SK-N-SH (cell line): ENCODE measurements at regions not wholly inside any gene's neighbourhood (a gene's known extent, or its start where the extent isn't known, plus 50 kb on each side); places are given as distances from the start of the nearest gene placed in this dataset.

Experiments used
- CTCF ChIA-PET: fragments of 300-600, 350-600 bp; formaldehyde crosslinking; extraction: SDS; loops from one replicate; lab custom pipeline; 2021; lab: Yijun Ruan, JAX
- POLR2A ChIA-PET: fragments of 350-600 bp; sonication (Branson Sonifier 250); formaldehyde crosslinking; extraction: SDS; loops from one replicate; lab custom pipeline; 2020; ENCODE audit warnings: antibody characterized with exemption, inconsistent platforms; lab: Yijun Ruan, JAX
- DNase-seq: peaks from one replicate; pipeline ENCODE4 v3.0.0; 2012
- H2AFZ ChIP-seq: fragments of 200-600 bp; sonication (generic); 2 replicates; pipeline ENCODE4 v1.8.1; 2016; ENCODE audit warnings: antibody characterized with exemption, mild to moderate bottlenecking, low read depth
- H3F3A ChIP-seq: fragments of 200-600 bp; sonication (generic); replicated peaks from 2 replicates; pipeline ENCODE3; 2016; ENCODE audit warnings: antibody characterized with exemption, mild to moderate bottlenecking; ENCODE audit not compliant: insufficient read depth
- H3K27ac ChIP-seq, 2 experiments: fragments of 200-500 bp in 1 of 2; fragments of 200-600 bp in 1 of 2; sonication (Bioruptor generic) in 1 of 2; sonication (generic), shearing (Covaris generic) in 1 of 2; 2 replicates each; pipeline versions ENCODE4 v1.5.1 to v1.6.1; 2014 to 2016; ENCODE audit warnings: low read depth in 2 of 2, inconsistent platforms in 1 of 2, low read length in 1 of 2, mild to moderate bottlenecking in 1 of 2, mixed read lengths in 1 of 2
- H3K27me3 ChIP-seq: fragments of 200-600 bp; sonication (generic), shearing (Covaris generic); 2 replicates; pipeline ENCODE4 v1.6.1; 2016; ENCODE audit warnings: mixed run types; ENCODE audit not compliant: insufficient read depth
- H3K36me3 ChIP-seq, 2 experiments: fragments of 200-500 bp in 1 of 2; fragments of 200-600 bp in 1 of 2; sonication (Bioruptor generic) in 1 of 2; sonication (generic) in 1 of 2; replicated peaks in 1 of 2; 2 replicates each; pipeline versions ENCODE3 to v1.5.1; 2014 to 2016; ENCODE audit warnings: low read length in 1 of 2, mild to moderate bottlenecking in 1 of 2; ENCODE audit not compliant: insufficient read depth in 2 of 2, control insufficient read depth in 1 of 2
- H3K4me1 ChIP-seq, 2 experiments: fragments of 200-500 bp in 1 of 2; fragments of 200-600 bp in 1 of 2; sonication (Bioruptor generic) in 1 of 2; sonication (generic), shearing (Covaris generic) in 1 of 2; 2 replicates each; pipeline versions ENCODE4 v1.5.1 to v1.6.1; 2014 to 2016; ENCODE audit warnings: low read depth in 1 of 2, low read length in 1 of 2, mixed run types in 1 of 2; ENCODE audit not compliant: insufficient read depth in 2 of 2, control insufficient read depth in 1 of 2
- H3K4me2 ChIP-seq: fragments of 200-600 bp; sonication (generic), shearing (Covaris generic); 2 replicates; pipeline ENCODE4 v1.6.1; 2017; ENCODE audit warnings: mixed run types
- H3K4me3 ChIP-seq, 2 experiments: fragments of 200-500 bp in 1 of 2; fragments of 200-600 bp in 1 of 2; sonication (Bioruptor generic) in 1 of 2; sonication (generic), shearing (Covaris generic) in 1 of 2; 2 replicates each; pipeline versions ENCODE4 v1.5.1 to v1.8.1; 2014 to 2016; ENCODE audit warnings: low read depth in 2 of 2, inconsistent platforms in 1 of 2, low read length in 1 of 2, mild to moderate bottlenecking in 1 of 2, mixed read lengths in 1 of 2, moderate library complexity in 1 of 2
- H3K79me2 ChIP-seq: fragments of 200-600 bp; sonication (generic); 2 replicates; pipeline ENCODE4 v1.8.1; 2017; ENCODE audit warnings: mild to moderate bottlenecking; ENCODE audit not compliant: insufficient read depth
- H3K9ac ChIP-seq: fragments of 200-600 bp; sonication (generic); 2 replicates; pipeline ENCODE4 v1.6.1; 2017; ENCODE audit warnings: mixed run types
- H3K9me2 ChIP-seq: fragments of 200-600 bp; sonication (generic); 2 replicates; pipeline ENCODE4 v1.6.1; 2017; ENCODE audit warnings: mixed run types
- H3K9me3 ChIP-seq: fragments of 200-600 bp; sonication (generic); 2 replicates; pipeline ENCODE4 v1.6.1; 2017; ENCODE audit warnings: mixed run types, mild to moderate bottlenecking, moderate library complexity
- H4K20me1 ChIP-seq: fragments of 200-600 bp; sonication (generic); 2 replicates; pipeline ENCODE4 v1.6.1; 2017; ENCODE audit warnings: mild to moderate bottlenecking, mixed run types; ENCODE audit not compliant: insufficient read depth
- CHD2 ChIP-seq: fragments of 150-350 bp; IDR thresholded peaks from 2 replicates; pipeline ENCODE4 v1.6.1; 2018; ENCODE audit warnings: low read length; ENCODE audit not compliant: partially characterized antibody
- CTCF ChIP-seq: fragments of 200-600 bp; sonication (generic); IDR thresholded peaks from 2 replicates; pipeline ENCODE4 v1.6.1; 2017; ENCODE audit warnings: antibody characterized with exemption, mild to moderate bottlenecking, moderate library complexity
- EP300 ChIP-seq, 2 experiments: IDR thresholded peaks; 2 replicates each; pipeline versions ENCODE4 v1.4.0 to v1.6.1; 2012; ENCODE audit warnings: borderline replicate concordance in 1 of 2, low read depth in 1 of 2, low read length in 1 of 2
- EZH2phosphoT487 ChIP-seq: fragments of 200-600 bp; sonication (generic); IDR thresholded peaks from 2 replicates; pipeline ENCODE4 v1.6.1; 2017; ENCODE audit warnings: low read depth, mixed run types, mild to moderate bottlenecking, antibody characterized with exemption, moderate library complexity, borderline replicate concordance
- FOXJ3 ChIP-seq: sonication (generic); formaldehyde crosslinking; IDR thresholded peaks from 2 replicates; pipeline ENCODE4 v1.5.1; 2020; ENCODE audit warnings: mild to moderate bottlenecking, missing genetic modification reagents
- GATA2 ChIP-seq: sonication (generic); formaldehyde crosslinking; IDR thresholded peaks from 2 replicates; pipeline ENCODE4 v1.5.0; 2020; ENCODE audit warnings: mild to moderate bottlenecking, missing genetic modification reagents
- IRF3 ChIP-seq: fragments of 150-350 bp; IDR thresholded peaks from 2 replicates; pipeline ENCODE4 v1.6.1; 2016; ENCODE audit warnings: mild to moderate bottlenecking, low read depth, low read length
- MXI1 ChIP-seq: IDR thresholded peaks from 2 replicates; pipeline ENCODE4 v1.6.1; 2012; ENCODE audit warnings: mild to moderate bottlenecking, low read depth, low read length, improper control_type of control experiment
- NFIC ChIP-seq: IDR thresholded peaks from 2 replicates; pipeline ENCODE4 v1.4.0; 2012; ENCODE audit warnings: borderline replicate concordance
- NRF1 ChIP-seq: IDR thresholded peaks from 2 replicates; pipeline ENCODE4 v1.6.1; 2012; ENCODE audit warnings: low read depth, mild to moderate bottlenecking, low read length
- PBX3 ChIP-seq: IDR thresholded peaks from 2 replicates; pipeline ENCODE4; 2012
- RCOR1 ChIP-seq: fragments of 150-350 bp; IDR thresholded peaks from 2 replicates; pipeline ENCODE4 v1.6.1; 2017; ENCODE audit warnings: antibody characterized with exemption, low read length
- REST ChIP-seq: IDR thresholded peaks from 2 replicates; pipeline ENCODE4 v1.6.1; 2012; ENCODE audit warnings: mild to moderate bottlenecking, low read depth, low read length, moderate library complexity
- SMC3 ChIP-seq: IDR thresholded peaks from 2 replicates; pipeline ENCODE4 v1.6.1; 2012; ENCODE audit warnings: low read depth, low read length, improper control_type of control experiment
- TAF1 ChIP-seq: IDR thresholded peaks from 2 replicates; pipeline ENCODE4 v1.6.1; 2012; ENCODE audit warnings: low read depth, mild to moderate bottlenecking, low read length, moderate library complexity, borderline replicate concordance
- USF2 ChIP-seq: fragments of 150-350 bp; IDR thresholded peaks from 2 replicates; pipeline ENCODE4 v1.6.1; 2017; ENCODE audit warnings: antibody characterized with exemption, low read length, low read depth, borderline replicate concordance

GRCh38 chr15:48052946-48053345 is 67.8 kb upstream of the SLC24A5 start (continued):
- TF ChIP-seq RCOR1 (no peak), IRF3 (no peak)

GRCh38 chr15:48058371-48058770 is 62.4 kb upstream of the SLC24A5 start:
- H4K20me1 ChIP-seq: no peaks in the 10 kb centered on the region
- H3K27me3 ChIP-seq: no peaks in the 10 kb centered on the region
- TF ChIP-seq USF2 (no peak), PBX3 (no peak), CTCF (no peak), IRF3 (no peak), NFIC (no peak), SMC3 (no peak), GATA2 (CRISPR knock-in tag) (no peak), EZH2phosphoT487 (no peak), EP300 (IDR thresholded peaks at IDR 0.05; ENCODE audit: borderline replicate concordance in 1 of 2, low read depth in 1 of 2, low read length in 1 of 2) (no peak), REST (no peak), FOXJ3 (CRISPR knock-in tag) (no peak), MXI1 (no peak), NRF1 (no peak), TAF1 (no peak), CHD2 (no peak)
- no peak overlapping the region for H3K4me3 ChIP-seq
- no peaks in the 10 kb centered on the region for H3K36me3 ChIP-seq
- H3K9ac ChIP-seq: no peak overlapping the region
- H2AFZ ChIP-seq: no peak overlapping the region
- H3K9me2 ChIP-seq: no peaks in the 10 kb centered on the region
- no peaks in the 10 kb centered on the region for H3F3A ChIP-seq
- DNase-seq: no peak
- no peak overlapping the region for H3K4me2 ChIP-seq
- H3K9me3 ChIP-seq: no peaks in the 10 kb centered on the region
- H3K4me1 ChIP-seq: peaks cover 4 to 6% of the 10 kb centered on the region in 2 experiments; a peak in 3 of 4 replicates
- ChIA-PET POLR2A (no interaction called here), CTCF (interaction anchor here (0.6 kb wide), 1 partner anchor 346 kb away, joined by 3 read pairs; no protein-coding TSS in a partner anchor)
- H3K79me2 ChIP-seq: no peaks in the 10 kb centered on the region
- H3K27ac ChIP-seq: no peak overlapping the region
